CD4-positive, alpha-beta T cell treated with Interleukin-12 subunit alpha and Interleukin-12 subunit beta, for 1 hour (primary cell): ENCODE measurements at regions not wholly inside any gene's neighbourhood (a gene's known extent, or its start where the extent isn't known, plus 50 kb on each side); places are given as distances from the start of the nearest gene placed in this dataset.

ENCODE experiments used
- DNase-seq: peaks from one replicate; pipeline ENCODE4 v3.0.0-alpha.2; 2020

GRCh38 chr15:47439146-47440111 is 277.9 kb upstream of the SEMA6D start:
- no peak for DNase-seq

DNA sequence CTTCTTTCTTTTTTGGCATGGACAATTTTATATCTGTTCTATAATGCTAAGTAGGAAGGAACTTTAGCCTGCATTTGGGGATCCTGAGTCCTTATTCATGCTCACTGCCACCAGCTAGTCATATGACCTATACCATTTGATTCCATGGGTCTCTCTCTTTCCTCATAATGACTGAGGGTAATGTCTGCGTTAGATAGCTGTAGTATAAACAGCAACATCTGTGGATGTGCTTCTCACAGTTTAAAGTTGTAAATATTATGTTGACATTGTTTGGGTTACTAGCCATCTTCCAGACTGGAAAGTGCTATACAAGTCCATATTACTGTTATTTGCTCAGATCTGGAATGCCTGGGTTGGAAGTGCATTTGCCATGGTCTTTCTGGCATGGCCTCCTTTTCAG is 274.9 kb upstream of the SEMA6D start:
- DNase-seq, result no peak

GRCh38 chr15:47443839-47444238 is 273.5 kb upstream of the SEMA6D start:
- DNase-seq, result no peak

DNA sequence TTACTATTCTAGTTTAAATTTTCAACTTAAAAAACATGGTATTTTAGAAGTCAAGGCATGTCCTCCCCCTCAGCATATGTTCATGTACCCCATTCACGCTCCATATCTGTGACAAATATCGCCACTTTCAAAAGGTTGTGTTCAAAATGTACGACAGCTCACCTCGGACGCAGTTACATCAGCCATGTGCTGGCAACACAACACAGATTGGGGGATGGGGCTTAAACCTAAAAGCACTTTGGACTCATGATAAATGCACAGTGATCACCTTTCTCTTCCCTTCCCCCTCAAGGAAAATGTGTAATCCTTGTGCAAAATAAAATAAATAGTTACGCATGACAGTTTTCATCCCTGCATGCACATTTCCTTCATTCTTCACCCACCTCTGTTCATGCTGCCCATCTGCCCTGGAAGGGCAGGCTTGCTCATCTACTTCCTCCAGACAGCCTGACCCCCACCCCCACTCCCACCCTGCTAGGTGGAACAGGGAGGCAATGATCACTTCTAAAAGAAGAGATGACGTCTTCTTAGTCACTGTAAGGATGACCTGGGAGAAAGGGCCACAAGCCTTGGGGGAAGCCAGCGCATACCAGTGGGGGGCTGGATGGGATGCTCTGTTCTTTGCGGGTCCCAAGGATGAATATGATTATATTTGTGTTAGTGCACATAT is 271.4 kb upstream of the SEMA6D start:
- no peak for DNase-seq

- DNase-seq, result no peak
These were observed 256.3 kb upstream of the SEMA6D start for GRCh38 chr15:47460795-47461573.

GRCh38 chr15:47461652-47462141 is 255.6 kb upstream of the SEMA6D start:
- DNase-seq, result no peak

GRCh38 chr15:47466357-47466756 is 250.9 kb upstream of the SEMA6D start:
- no peak for DNase-seq

DNA sequence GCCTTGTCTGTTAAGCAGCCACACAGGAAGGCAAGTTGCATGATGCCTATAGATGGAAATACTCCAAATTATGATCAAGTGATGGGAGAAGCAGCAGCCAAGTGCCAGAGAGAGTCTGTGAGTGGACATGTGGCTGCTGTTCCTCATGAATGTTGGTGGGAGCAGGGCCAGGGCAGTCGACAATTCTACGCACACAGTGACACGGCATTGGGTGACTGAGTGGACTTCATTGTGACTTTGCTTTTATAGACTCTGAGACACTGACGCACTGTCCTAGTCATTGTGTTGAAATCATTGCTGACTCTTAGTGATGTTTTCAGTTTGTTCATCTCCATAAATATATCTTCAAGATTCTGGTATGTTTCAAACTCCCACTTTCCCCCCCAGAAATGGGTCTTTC is 246.3 kb upstream of the SEMA6D start:
- no peak for DNase-seq

DNA sequence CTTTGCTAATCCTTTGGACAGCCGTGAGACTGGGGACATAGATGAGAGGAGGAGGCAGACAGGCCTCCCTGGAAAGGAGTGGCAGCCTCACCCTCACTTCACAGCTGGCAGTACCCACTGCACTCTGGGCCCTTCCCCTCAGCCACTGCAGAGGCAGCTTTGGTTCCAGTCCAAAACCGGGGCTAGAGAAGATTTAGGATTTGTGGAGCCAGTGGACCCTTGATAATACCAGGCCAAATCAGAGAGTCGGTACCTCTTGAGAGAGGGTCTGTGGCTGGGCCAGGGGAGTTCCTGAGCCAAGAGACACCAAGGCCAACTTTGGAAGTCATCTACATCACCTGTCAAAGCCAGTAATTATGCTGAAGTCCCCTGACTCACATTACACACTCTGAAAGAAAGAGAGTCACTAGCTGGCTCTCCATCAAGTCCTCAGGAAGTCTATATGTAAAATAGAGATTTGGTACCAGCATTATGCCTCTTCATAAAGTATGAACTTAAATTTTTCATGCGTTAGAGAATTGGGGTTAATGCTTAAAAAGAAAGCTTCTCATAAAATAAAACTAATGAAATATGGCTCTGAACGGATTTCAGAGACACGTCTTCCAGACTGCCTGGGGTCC is 244.1 kb upstream of the SEMA6D start:
- DNase-seq, result no peak

DNA sequence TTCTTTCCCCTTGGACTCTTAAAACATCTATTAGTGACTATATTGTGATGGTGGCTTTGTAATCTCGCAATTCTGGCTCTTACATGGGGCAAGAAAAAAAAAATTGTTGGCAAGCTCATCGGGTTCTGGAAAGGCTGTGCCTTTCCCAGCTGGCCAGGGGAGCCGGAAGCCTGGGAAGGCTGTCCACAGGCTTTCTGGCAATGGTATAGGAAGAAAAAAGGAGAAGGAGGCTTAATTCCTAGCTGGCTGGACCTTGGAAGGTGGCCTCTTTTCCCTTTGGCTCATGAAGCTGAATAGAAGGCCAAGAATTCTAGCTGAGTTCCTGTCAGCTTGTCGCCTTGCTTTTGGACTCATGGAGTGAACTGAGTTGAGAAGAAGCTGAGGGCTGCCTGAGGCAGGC is 243.5 kb upstream of the SEMA6D start:
- DNase-seq, result no peak

DNA sequence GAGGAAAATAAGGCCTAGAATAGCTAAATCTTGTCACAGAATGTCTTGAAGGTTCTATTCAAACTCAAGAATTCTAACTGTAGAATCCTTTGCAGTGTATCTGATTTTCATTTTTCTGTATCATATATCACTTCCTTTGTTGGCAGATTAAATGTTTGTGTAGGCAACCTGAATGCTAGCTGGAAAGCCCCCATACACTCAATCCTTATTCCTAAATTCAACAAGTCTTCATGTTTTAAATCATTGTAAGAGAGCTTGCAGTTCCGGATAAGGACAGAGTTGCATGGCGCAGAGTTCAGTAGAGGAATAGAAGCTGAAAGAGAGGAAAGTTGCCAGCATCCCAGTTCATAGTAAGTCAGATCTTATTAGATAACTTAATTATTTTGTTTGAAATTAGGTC is 242.0 kb upstream of the SEMA6D start:
- no peak for DNase-seq

DNA sequence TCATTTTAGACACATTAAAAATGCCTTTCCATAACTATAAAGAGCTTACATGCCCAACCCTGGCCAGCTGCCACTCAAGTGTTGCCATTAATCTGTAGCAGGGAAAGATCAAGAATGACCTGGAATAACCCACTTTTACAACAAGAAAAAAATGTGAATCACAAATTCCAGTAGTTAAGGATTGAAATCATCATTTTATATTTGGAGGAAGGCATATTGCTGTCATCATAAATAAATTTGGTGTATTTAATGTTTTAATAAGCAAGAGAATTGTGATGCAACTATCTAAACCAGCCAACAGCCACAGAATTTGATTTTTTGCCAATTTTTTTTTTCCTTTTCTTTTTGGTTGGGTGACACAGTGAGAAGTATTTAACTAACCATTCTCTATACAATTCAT is 240.0 kb upstream of the SEMA6D start:
- no peak for DNase-seq

DNA sequence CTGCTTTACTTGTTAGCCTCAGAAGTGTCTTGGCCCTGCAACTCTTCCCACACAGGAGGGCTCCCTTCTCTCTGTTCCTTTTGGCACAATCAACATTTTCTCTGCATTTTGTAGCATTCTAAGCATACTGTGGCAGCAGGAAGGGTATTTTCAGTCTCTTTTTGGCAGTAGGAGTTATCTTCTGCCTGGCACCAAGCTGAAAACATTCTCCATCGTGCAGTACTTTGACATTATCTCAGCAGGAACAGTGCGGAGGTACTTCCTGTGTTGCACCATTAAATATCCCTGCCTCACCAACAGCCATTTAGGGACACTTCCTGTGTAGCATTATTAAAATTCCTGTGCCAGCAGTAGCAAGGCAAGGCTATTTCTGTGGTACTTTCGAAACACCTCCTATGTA is 233.2 kb upstream of the SEMA6D start:
- DNase-seq, result no peak

DNA sequence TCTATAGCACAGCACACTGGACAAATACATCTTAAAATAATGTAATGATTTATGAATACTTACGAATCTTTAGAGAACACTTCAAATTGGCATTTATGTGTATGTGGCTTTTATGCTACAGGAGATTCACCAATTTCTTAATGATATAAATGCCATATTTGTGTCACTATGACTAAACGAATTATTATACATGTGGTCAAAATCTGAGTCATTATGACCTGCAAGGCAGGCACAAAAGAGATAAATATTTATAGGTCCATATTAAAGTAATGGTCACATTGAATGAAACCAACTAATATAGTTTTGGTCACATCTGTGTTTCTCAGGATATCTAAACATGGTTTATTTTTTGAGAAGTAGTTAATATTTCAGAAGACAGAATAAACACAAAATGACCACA is 232.3 kb upstream of the SEMA6D start:
- DNase-seq, result no peak

DNA sequence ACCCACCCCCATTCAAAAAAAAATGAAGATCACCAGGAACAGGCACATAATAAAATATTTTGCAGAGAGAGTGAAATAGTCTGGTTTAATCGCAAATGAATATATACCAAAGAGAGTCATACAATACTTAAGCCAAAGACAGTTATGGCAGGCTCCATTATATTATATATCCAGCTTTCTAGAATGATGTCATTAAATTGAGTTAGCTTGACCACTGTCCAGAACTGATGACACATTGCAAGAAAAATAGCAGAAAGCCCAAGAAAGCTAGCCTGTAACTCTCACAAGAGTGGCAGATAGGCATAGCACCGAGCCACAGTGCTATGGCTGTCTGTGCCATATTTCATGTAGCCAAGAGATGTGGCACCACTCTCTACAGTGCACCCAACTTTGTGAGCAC is 231.9 kb upstream of the SEMA6D start:
- no peak for DNase-seq

DNA sequence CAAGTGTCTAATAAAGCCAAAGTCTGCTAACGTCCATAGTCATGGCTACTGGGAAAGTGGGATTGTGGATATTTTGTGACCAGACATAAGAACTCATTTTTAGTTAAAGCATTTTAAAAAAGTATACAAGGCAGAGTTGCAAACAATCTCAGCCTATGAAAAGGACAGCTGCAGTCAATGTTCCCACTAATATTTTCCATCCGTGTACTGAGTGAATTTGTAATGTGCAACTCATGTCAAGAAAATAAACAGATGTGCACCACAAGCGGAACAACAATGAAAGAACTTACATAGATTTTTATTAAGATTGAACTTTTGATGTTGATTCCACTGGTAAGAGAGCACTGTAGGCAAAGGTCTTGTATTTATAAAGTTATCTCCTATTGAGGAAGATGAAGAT is 231.3 kb upstream of the SEMA6D start:
- DNase-seq, result no peak

DNA sequence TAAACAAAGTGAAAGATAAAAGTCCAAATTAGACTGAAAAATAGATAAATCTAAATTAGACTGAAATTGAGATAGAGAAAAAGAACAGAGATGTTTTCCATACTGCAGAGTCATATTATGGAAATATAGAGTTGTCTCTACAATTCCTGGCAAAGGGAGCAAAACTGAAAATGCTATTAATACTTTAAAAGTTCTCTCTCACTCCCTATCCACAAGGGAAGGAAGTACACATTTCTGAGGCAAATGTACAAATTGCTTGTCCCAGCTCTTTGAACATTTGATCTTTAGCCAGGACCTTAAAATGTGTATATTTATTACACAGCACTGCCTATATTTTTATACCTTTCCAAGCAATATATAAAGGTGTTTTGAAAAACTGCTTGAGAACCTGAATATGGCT is 225.1 kb upstream of the SEMA6D start:
- no peak for DNase-seq

GRCh38 chr15:47493357-47494247 is 223.7 kb upstream of the SEMA6D start:
- DNase-seq, result no peak

- DNase-seq, result no peak
These were observed 220.7 kb upstream of the SEMA6D start for GRCh38 chr15:47496343-47497185.

- no peak for DNase-seq
These were observed 216.5 kb upstream of the SEMA6D start for GRCh38 chr15:47500842-47501241.

DNA sequence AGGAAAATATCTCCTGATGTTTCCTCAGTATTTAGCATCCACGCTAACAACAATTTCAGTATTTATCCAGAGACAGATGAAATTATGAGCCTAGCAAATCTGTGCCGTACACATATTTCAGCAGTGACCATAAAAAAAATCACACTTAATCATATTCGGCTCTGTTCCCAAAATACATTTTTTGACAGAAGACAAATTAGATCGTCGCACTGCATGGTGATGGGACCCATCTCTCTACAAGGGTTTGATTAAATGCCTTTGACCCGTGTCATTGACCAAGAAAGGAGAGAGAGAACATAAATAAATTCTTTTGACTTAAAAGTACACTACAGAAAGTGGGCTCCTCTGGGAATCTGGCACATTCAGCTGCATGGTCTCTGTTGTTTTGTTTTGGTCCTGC is 215.3 kb upstream of the SEMA6D start:
- no peak for DNase-seq
